ENCODE measurements at regions not wholly inside any gene's neighbourhood (a gene's known extent, or its start where the extent isn't known, plus 50 kb on each side); places are given as distances from the start of the nearest gene placed in this dataset.
"Not testable (repeated sequence)": the region's sequence is repeated elsewhere in the genome, so short reads cannot be mapped to it uniquely, and the experiment has no call there.

GRCh38 chr2:16066261-16067036 lies 126.1 kb downstream of the MYCN start:
- WGBS, 2 donors, result 82% methylated on average over 4 of the region's 4 CpGs
- DNase-seq, result no peak
- intact Hi-C loops (cut with DNase I), result no loop called here
- Histone ChIP-seq H3K9me3 (peaks cover 0 to 14% (median 0%) of the 10 kb centered on the region in 4 donors), H3K36me3 (no peaks in the 10 kb centered on the region), H3K27ac (no peak overlapping the region), H3K4me1 (no peaks in the 10 kb centered on the region), H3K27me3 (no peaks in the 10 kb centered on the region), H3K4me3 (no peak overlapping the region)
- TF ChIP-seq POLR2A (IDR thresholded peaks at IDR 0.05), result no peak
- TF ChIP-seq EP300 (IDR thresholded peaks at IDR 0.05), result no peak
- TF ChIP-seq CTCF (IDR thresholded peaks at IDR 0.05), result no peak
- no peak for TF ChIP-seq POLR2AphosphoS5 (IDR thresholded peaks at IDR 0.05)

GRCh38 chr2:16065272-16066069 lies 125.1 kb downstream of the MYCN start:
- 80 to 86% methylated on average over 4 of the region's 4 CpGs for WGBS, 2 donors
- H3K4me3 ChIP-seq; H3K27ac ChIP-seq; H3K27me3 ChIP-seq; H3K4me1 ChIP-seq; H3K36me3 ChIP-seq; DNase-seq; intact Hi-C loops (cut with DNase I): not testable (repeated sequence)
- H3K9me3 ChIP-seq, result peaks cover 0 to 14% (median 0%) of the 10 kb centered on the region in 4 donors

GRCh38 chr2:16064745-16065144 lies 124.4 kb downstream of the MYCN start:
- TF ChIP-seq CTCF (IDR thresholded peaks at IDR 0.05) (no peak), EP300 (IDR thresholded peaks at IDR 0.05) (no peak), POLR2AphosphoS5 (IDR thresholded peaks at IDR 0.05) (no peak), POLR2A (IDR thresholded peaks at IDR 0.05) (no peak)
- H3K27ac ChIP-seq, result no peak overlapping the region
- no peaks in the 10 kb centered on the region for H3K4me1 ChIP-seq
- intact Hi-C loops (cut with DNase I), result no loop called here
- WGBS, 2 donors, result 85 to 89% methylated on average over 2 of the region's 2 CpGs
- no peak overlapping the region for H3K4me3 ChIP-seq
- no peaks in the 10 kb centered on the region for H3K27me3 ChIP-seq
- no peak for DNase-seq
- H3K36me3 ChIP-seq, result no peaks in the 10 kb centered on the region
- H3K9me3 ChIP-seq, result peaks cover 0 to 14% (median 0%) of the 10 kb centered on the region in 4 donors

GRCh38 chr2:16063955-16064633 lies 123.7 kb downstream of the MYCN start:
- H3K9me3 ChIP-seq, result peaks cover 0 to 14% (median 0%) of the 10 kb centered on the region in 4 donors
- TF ChIP-seq POLR2A (IDR thresholded peaks at IDR 0.05) (no peak), EP300 (IDR thresholded peaks at IDR 0.05) (no peak), CTCF (IDR thresholded peaks at IDR 0.05) (no peak), POLR2AphosphoS5 (IDR thresholded peaks at IDR 0.05) (no peak)
- DNase-seq, result no peak
- intact Hi-C loops (cut with DNase I), result no loop called here
- H3K4me3 ChIP-seq, result no peak overlapping the region
- no peak overlapping the region for H3K27ac ChIP-seq
- no peaks in the 10 kb centered on the region for H3K36me3 ChIP-seq
- 92 to 94% methylated on average over 4 of the region's 4 CpGs for WGBS, 2 donors
- H3K4me1 ChIP-seq, result no peaks in the 10 kb centered on the region
- no peaks in the 10 kb centered on the region for H3K27me3 ChIP-seq

All from sigmoid colon (tissue), 6 donors.